Thymus (tissue), 11 donors: ENCODE measurements at regions not wholly inside any gene's neighbourhood (a gene's known extent, or its start where the extent isn't known, plus 50 kb on each side); places are given as distances from the start of the nearest gene placed in this dataset.
"Not testable (repeated sequence)": the region's sequence is repeated elsewhere in the genome, so short reads cannot be mapped to it uniquely, and the experiment has no call there.

Source experiments
- DNase-seq, 9 donors: peaks; one replicate each; pipeline ENCODE4 v3.0.0-alpha.2; 2013; ENCODE audit warnings: low spot score in 9 of 9, low read depth in 6 of 9, missing footprints in 1 of 9
- H3K27ac ChIP-seq, 2 donors: one replicate each; pipeline ENCODE4 v1.5.1; 2013; ENCODE audit warnings: control low read depth in 1 of 2, low read depth in 1 of 2, low read length in 1 of 2, mild to moderate bottlenecking in 1 of 2, moderate library complexity in 1 of 2
- H3K27me3 ChIP-seq, 2 donors: one replicate each; pipeline ENCODE4 v1.5.1; 2013; ENCODE audit warnings: low read length in 1 of 2; ENCODE audit not compliant: control insufficient read depth in 2 of 2, insufficient read depth in 1 of 2
- H3K36me3 ChIP-seq, 2 donors: one replicate each; pipeline ENCODE4 v1.5.1; 2013; ENCODE audit warnings: low read length in 1 of 2, mild to moderate bottlenecking in 1 of 2, moderate library complexity in 1 of 2; ENCODE audit not compliant: control insufficient read depth in 2 of 2, insufficient read depth in 2 of 2
- H3K4me1 ChIP-seq, 2 donors: one replicate each; pipeline ENCODE4 v1.5.1; 2013; ENCODE audit warnings: low read length in 2 of 2; ENCODE audit not compliant: control insufficient read depth in 2 of 2, insufficient read depth in 2 of 2
- H3K4me3 ChIP-seq, 2 donors: one replicate each; pipeline ENCODE4 v1.5.1; 2013; ENCODE audit warnings: low read length in 2 of 2, control low read depth in 1 of 2, mild to moderate bottlenecking in 1 of 2
- H3K9me3 ChIP-seq, 2 donors: one replicate each; pipeline ENCODE4 v1.5.1; 2013; ENCODE audit warnings: low read length in 1 of 2, mild to moderate bottlenecking in 1 of 2; ENCODE audit not compliant: control insufficient read depth in 2 of 2, insufficient read depth in 1 of 2
- WGBS: extraction: QIAGEN DNeasy Blood & Tissue Kit; methylation state at CpG from one replicate; pipeline ENCODE4 v1.1.7; 2013; 5-methylcytosine and 5-hydroxymethylcytosine counted together
- donor health status: healthy.

DNA sequence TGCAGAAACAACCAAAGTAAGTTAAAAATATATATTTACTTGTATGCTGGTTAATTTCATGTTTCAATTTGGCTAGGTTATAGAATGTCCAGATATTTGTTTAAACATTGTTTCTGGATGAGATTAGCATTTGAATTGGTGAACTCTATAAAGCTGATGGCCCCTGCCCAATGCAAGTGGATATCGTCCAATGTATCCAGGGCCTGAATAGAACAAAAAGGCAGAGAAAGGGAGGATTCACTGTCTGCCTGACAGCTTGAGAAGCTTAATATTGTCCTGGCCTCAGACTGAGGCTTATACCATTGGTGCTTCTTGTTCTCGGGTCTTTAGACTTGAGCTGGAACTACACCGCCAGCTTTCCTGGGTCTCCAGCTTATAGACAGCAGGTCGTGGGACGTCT, 446.7 kb upstream of the ACTBL2 start:
- Histone ChIP-seq H3K27ac (no peak overlapping the region), H3K27me3 (no peaks in the 10 kb centered on the region), H3K4me3 (no peak overlapping the region), H3K36me3 (no peaks in the 10 kb centered on the region), H3K9me3 (no peaks in the 10 kb centered on the region), H3K4me1 (no peaks in the 10 kb centered on the region)
- no peak for DNase-seq
- 99% methylated on average over 5 of the region's 5 CpGs for WGBS

DNA sequence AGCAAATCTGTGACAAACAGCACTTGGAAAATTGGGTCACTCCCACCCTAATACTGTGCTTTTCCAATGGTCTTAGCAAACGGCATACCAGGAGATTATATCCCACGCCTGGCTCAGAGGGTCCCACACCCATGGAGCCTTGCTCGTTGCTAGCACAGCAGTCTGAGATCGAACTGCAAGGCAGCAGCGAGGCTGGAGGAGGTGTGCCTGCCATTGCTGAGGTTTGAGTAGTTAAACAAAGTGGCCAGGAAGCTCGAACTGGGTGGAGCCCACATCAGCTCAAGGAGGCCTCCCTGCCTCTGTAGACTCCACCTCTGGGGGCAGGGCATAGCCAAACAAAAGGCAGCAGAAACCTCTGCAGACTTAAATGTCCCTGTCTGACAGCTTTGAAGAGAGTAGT, 440.5 kb upstream of the ACTBL2 start:
- WGBS = 91% methylated on average over 6 of the region's 6 CpGs
- H3K36me3 ChIP-seq, H3K27ac ChIP-seq, H3K9me3 ChIP-seq, H3K4me1 ChIP-seq, DNase-seq, H3K27me3 ChIP-seq, H3K4me3 ChIP-seq: not testable (repeated sequence)

DNA sequence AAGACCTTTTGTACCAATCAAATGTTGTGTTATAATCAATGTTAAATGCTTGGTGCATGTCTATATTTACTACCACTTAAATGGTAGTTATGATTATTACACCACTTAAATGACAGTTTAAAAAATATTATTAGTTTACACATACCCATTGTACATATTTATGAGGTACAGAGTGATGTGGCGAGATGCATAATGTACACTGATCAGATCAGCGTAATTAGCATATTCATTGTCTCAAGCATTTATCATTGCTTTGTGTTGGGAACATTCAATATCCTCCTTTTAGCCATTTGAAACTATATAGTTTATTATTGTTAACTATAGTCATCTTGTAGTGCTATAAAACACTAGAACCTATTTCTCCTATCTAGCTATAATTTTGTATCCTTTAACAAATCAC, 434.4 kb upstream of the ACTBL2 start:
- no peaks in the 10 kb centered on the region for H3K9me3 ChIP-seq
- H3K4me3 ChIP-seq = no peak overlapping the region
- 48% methylated on average over 2 of the region's 2 CpGs for WGBS
- H3K36me3 ChIP-seq = no peaks in the 10 kb centered on the region
- H3K27ac ChIP-seq = no peak overlapping the region
- no peak for DNase-seq
- H3K4me1 ChIP-seq = no peaks in the 10 kb centered on the region
- H3K27me3 ChIP-seq = no peaks in the 10 kb centered on the region

DNA sequence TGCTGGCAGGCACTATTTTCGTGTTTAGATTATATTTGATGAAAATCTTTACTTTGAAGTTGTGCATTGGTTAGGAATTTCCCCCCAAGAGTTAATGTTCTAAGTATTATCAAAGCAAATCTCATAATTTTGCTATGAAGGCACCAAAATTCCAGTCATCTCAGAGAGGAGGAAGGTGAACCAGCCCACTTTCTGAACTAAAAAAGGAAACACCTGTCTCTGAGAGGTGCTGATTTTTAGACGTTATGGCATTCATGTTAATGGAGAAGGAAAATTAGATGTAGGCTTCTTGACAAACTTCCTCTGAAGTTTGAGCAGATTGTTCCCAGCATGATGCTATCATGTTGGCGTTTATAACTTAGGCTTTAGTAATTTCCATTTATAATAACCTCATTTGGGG, 432.9 kb upstream of the ACTBL2 start:
- H3K9me3 ChIP-seq = no peaks in the 10 kb centered on the region
- no peaks in the 10 kb centered on the region for H3K27me3 ChIP-seq
- no peak overlapping the region for H3K4me3 ChIP-seq
- no peak overlapping the region for H3K27ac ChIP-seq
- H3K4me1 ChIP-seq = no peaks in the 10 kb centered on the region
- no peak for DNase-seq
- 30% methylated on average over 3 of the region's 3 CpGs for WGBS
- no peaks in the 10 kb centered on the region for H3K36me3 ChIP-seq

DNA sequence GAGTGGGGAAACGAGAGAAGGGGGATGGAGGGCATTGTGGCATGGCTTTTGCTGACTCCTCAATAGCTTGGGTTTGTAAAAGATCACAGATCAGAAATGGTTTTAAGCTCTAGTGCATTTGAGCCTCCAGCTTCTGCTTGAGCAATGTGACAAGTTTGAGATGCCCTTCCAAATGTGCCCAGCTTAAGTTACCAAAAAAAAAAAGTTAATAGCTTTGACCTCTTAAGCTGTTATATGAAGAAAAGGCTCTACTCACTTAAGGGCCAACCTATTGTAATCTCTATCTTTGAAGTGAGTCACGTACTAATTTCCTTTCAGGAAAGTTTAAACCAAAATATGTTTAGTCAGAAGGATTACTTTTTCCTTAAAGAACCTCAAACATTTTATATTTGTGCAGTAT, 428.8 kb upstream of the ACTBL2 start:
- Histone ChIP-seq H3K27ac (no peak overlapping the region), H3K4me3 (no peak overlapping the region), H3K27me3 (no peaks in the 10 kb centered on the region), H3K4me1 (no peaks in the 10 kb centered on the region), H3K9me3 (no peaks in the 10 kb centered on the region), H3K36me3 (no peaks in the 10 kb centered on the region)
- DNase-seq = no peak
- WGBS = 90% methylated on average over 2 of the region's 2 CpGs

DNA sequence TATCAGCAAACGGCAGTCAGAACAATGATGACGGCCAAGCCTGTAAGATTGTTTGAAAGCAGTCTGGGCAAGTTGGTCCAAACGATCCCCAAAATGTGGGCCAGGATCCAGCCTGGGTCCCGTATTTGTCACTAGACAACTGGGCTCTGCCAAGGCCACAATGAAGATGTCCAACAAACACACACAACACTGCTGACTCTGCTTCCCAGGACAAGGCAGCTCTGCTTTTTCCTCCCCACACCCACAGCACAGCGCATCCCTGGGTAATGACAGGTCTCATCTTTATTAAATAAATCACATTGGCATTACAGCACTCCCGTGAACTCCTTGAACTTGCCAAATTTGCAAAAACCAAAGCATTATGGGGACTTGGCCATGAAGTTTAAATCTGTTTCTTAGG, 424.1 kb upstream of the ACTBL2 start:
- WGBS = 97% methylated on average over 6 of the region's 6 CpGs
- Histone ChIP-seq H3K27ac (no peak overlapping the region), H3K27me3 (no peaks in the 10 kb centered on the region), H3K4me3 (no peak overlapping the region), H3K4me1 (no peaks in the 10 kb centered on the region), H3K9me3 (no peaks in the 10 kb centered on the region), H3K36me3 (no peaks in the 10 kb centered on the region)
- DNase-seq = no peak

DNA sequence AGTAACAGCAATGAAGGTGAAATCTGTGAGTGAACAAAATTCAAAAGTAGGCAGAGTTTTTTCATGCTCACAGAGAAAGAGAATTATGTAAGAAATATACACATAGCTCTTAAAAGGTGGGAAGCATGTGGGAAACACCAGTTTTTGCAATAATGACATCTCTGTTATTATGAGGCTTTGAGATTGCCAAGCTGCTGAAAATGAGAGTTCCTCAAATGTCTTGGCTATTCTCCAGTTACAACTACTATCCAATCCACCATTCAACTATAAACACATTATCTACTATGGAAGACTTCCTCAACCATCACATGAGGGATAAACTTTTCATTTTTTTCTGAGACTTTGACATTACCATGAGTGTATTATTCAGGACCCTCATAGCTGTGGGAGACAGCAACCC, 420.8 kb upstream of the ACTBL2 start:
- DNase-seq = no peak

DNA sequence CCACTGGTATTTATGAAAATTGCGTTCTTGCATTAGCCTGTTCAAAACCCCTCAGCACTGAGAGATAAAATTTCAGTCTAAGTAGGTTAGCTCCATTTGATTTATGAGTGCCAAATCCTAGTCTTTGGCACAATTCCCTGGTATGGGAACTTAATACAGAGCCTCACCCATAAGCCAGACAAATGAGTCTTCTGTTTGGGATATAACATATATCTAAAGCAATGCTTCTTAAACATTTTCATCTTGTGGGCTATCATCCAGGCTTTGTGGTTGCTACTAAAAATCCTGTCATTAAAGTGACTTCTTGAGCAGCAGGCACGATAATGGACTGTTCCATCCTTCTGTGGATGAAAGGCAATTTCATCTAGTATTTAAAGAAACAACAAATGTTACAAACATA, 419.5 kb upstream of the ACTBL2 start:
- H3K27me3 ChIP-seq = no peaks in the 10 kb centered on the region
- H3K4me1 ChIP-seq = no peaks in the 10 kb centered on the region
- no peak overlapping the region for H3K4me3 ChIP-seq
- peak in 1 of 9 donors; percentile 8 for DNase-seq
- no peaks in the 10 kb centered on the region for H3K36me3 ChIP-seq
- no peaks in the 10 kb centered on the region for H3K9me3 ChIP-seq
- WGBS = 91% methylated on average over 2 of the region's 2 CpGs
- H3K27ac ChIP-seq = no peak overlapping the region

More for the DNA sequence above, 420.8 kb upstream of the ACTBL2 start:
- Histone ChIP-seq H3K4me1 (no peaks in the 10 kb centered on the region), H3K27ac (no peak overlapping the region), H3K36me3 (no peaks in the 10 kb centered on the region), H3K4me3 (no peak overlapping the region), H3K9me3 (no peaks in the 10 kb centered on the region), H3K27me3 (no peaks in the 10 kb centered on the region)

DNA sequence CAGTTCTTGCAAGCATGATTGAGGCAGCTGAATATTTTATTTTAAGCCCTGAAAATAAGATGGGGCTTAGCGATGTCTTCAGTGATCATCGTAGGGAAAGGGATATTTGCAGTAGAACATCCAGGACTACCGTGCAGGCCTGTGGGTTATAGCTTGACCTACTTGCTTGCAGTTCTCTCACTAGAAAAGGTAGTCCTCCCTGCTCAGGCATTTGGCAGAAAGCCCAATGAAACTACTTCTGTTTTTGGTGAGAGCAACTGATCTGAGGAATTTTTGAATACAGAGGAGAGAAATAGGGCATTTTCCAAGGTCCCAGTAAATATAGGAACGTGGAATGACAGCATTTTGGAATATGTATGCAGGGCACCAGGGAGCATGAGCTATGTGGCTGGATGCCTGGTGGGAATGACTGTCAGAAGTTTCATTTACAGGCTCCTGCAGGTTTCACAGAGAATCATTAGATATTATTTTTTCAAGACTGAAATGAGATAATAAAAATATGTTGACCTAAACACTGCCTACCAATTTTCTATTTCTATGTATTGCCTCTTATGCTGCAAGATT, 417.9 kb upstream of the ACTBL2 start:
- no peaks in the 10 kb centered on the region for H3K27me3 ChIP-seq
- no peak overlapping the region for H3K4me3 ChIP-seq
- 45% methylated on average over 4 of the region's 4 CpGs for WGBS
- peak overlapping the region in 1 of 2 donors; percentile 43 for H3K27ac ChIP-seq
- H3K36me3 ChIP-seq = no peaks in the 10 kb centered on the region
- no peak for DNase-seq
- H3K9me3 ChIP-seq = no peaks in the 10 kb centered on the region
- H3K4me1 ChIP-seq = no peaks in the 10 kb centered on the region

GRCh38 chr5:57896576-57896975, 414.0 kb upstream of the ACTBL2 start:
- DNase-seq = no peak
- Histone ChIP-seq H3K4me1 (no peaks in the 10 kb centered on the region), H3K9me3 (no peaks in the 10 kb centered on the region), H3K27ac (no peak overlapping the region), H3K27me3 (no peaks in the 10 kb centered on the region), H3K4me3 (no peak overlapping the region), H3K36me3 (no peaks in the 10 kb centered on the region)
